Osteocyte (in vitro differentiated cells): ENCODE measurements at regions not wholly inside any gene's neighbourhood (a gene's known extent, or its start where the extent isn't known, plus 50 kb on each side); places are given as distances from the start of the nearest gene placed in this dataset.
"Not testable (repeated sequence)": the region's sequence is repeated elsewhere in the genome, so short reads cannot be mapped to it uniquely, and the experiment has no call there.

ENCODE experiments used
- DNase-seq: peaks from one replicate; pipeline ENCODE4 v3.0.0; 2021; ENCODE audit warnings: mixed read lengths; ENCODE audit not compliant: unreplicated experiment; ENCODE audit errors: extremely low spot score
- H3K27ac Mint-ChIP-seq: one replicate; pipeline ENCODE4 v1.8.0; 2021; ENCODE audit warnings: mild to moderate bottlenecking, mixed read lengths; ENCODE audit not compliant: unreplicated experiment
- H3K27me3 Mint-ChIP-seq: one replicate; pipeline ENCODE4 v1.8.0; 2021; ENCODE audit warnings: mixed read lengths; ENCODE audit not compliant: unreplicated experiment
- H3K36me3 Mint-ChIP-seq: one replicate; pipeline ENCODE4 v1.8.0; 2021; ENCODE audit warnings: mixed read lengths; ENCODE audit not compliant: unreplicated experiment
- H3K4me1 Mint-ChIP-seq: one replicate; pipeline ENCODE4 v1.8.0; 2021; ENCODE audit warnings: mixed read lengths; ENCODE audit not compliant: unreplicated experiment
- H3K4me3 Mint-ChIP-seq: one replicate; pipeline ENCODE4 v1.8.0; 2021; ENCODE audit warnings: mild to moderate bottlenecking, moderate library complexity, mixed read lengths; ENCODE audit not compliant: unreplicated experiment
- H3K9me3 Mint-ChIP-seq: one replicate; pipeline ENCODE4 v1.8.0; 2021; ENCODE audit warnings: mixed read lengths; ENCODE audit not compliant: unreplicated experiment
- TF ChIP-seq, protein P1 (sequence below): fragments of 200-600 bp; sonication (generic); IDR thresholded peaks from 2 replicates; pipeline ENCODE4 v1.5.0; 2021; ENCODE audit warnings: antibody characterized with exemption, mild to moderate bottlenecking, moderate library complexity

DNA sequence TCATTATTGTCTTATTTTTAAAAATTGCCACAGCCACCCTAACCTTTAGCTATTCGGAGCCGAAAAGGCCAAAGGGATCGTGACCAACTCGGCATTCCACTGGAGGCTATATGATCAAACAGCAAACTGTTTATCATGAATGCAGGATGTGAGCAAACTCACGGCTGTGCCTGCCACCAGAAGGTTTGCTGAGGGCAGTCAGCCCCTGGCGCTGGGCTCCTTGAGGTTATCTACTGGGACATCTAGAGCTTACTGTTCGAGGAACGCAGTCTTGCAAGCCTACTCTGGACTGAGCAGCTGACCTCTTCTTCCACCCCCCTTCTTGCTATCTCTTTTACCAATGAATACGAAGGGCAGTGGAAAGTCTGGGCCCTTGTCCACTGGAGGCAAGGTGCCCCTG, 231.5 kb upstream of the TARS1 start:
- no peaks in the 10 kb centered on the region for H3K9me3 Mint-ChIP-seq
- DNase-seq: no peak
- no peaks in the 10 kb centered on the region for H3K27me3 Mint-ChIP-seq
- no peak overlapping the region for H3K4me3 Mint-ChIP-seq
- no peak overlapping the region for H3K27ac Mint-ChIP-seq
- TF ChIP-seq, protein P1, sequence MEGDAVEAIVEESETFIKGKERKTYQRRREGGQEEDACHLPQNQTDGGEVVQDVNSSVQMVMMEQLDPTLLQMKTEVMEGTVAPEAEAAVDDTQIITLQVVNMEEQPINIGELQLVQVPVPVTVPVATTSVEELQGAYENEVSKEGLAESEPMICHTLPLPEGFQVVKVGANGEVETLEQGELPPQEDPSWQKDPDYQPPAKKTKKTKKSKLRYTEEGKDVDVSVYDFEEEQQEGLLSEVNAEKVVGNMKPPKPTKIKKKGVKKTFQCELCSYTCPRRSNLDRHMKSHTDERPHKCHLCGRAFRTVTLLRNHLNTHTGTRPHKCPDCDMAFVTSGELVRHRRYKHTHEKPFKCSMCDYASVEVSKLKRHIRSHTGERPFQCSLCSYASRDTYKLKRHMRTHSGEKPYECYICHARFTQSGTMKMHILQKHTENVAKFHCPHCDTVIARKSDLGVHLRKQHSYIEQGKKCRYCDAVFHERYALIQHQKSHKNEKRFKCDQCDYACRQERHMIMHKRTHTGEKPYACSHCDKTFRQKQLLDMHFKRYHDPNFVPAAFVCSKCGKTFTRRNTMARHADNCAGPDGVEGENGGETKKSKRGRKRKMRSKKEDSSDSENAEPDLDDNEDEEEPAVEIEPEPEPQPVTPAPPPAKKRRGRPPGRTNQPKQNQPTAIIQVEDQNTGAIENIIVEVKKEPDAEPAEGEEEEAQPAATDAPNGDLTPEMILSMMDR: no peak
- H3K4me1 Mint-ChIP-seq: peaks cover 19% of the 10 kb centered on the region
- no peaks in the 10 kb centered on the region for H3K36me3 Mint-ChIP-seq

DNA sequence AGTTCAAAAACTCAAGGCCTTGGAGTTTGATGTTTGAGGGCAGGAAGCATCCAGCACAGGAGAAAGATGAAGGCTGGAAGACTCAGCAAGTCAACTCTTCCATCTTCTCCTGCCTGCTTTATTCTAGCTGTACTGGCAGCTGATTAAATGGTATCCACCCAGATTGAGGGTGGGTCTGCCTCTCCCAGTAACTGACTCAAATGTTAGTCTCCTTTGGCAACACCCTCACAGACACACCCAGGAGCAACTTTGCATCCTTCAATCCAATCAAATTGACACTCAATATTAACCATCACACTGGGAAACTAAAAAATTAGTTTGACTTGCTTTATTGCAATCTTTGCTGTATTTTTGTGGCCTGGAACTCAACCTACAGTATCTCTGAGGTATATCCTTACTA, 230.5 kb upstream of the TARS1 start:
- DNase-seq, H3K27me3 Mint-ChIP-seq, H3K4me3 Mint-ChIP-seq, H3K9me3 Mint-ChIP-seq, H3K36me3 Mint-ChIP-seq, H3K27ac Mint-ChIP-seq: not testable (repeated sequence)
- H3K4me1 Mint-ChIP-seq: peaks cover 19% of the 10 kb centered on the region

DNA sequence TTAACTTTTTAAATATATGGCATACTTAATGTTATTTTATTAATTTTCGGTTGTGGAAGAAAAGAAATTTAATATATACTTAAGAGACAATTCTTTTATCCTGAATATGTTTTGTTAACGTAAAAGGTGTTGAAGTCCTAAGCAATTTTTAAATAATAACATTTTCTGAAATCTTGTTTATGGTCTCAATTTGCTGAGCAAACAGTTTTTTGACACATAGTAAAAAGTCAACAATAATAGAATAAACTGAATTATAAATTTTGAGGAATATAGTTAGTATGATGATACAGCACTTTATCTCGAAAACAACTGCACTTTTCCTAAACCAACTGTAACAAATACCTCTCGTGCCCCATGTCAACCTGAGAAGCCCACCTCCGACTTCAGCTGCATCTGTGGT, 229.8 kb upstream of the TARS1 start:
- H3K27ac Mint-ChIP-seq: no peak overlapping the region

DNA sequence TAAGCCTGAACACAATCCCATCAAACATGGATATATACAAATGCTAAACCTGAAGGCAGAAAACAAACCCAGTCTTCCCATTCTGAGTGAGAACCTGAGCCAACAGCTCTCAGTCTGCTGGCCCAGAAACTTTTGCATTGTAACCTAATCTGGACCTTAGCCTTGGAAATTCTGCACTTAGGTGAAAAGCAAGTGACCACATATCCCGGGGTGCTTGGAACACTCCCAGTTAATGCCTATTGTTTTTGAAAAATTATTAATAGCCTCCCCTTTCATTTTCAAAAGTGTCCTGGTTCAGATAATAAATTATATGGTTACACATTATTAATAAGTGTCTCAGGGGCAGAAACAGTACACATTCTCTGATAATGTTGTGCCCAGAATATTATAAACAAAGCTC, 228.3 kb upstream of the TARS1 start:
- no peak for DNase-seq
- Mint-ChIP-seq H3K36me3 (no peaks in the 10 kb centered on the region), H3K9me3 (no peaks in the 10 kb centered on the region), H3K27ac (no peak overlapping the region), H3K4me3 (no peak overlapping the region), H3K27me3 (no peaks in the 10 kb centered on the region), H3K4me1 (peaks cover 10% of the 10 kb centered on the region)
- TF ChIP-seq, protein P1: no peak

More for the DNA sequence above, 229.8 kb upstream of the TARS1 start:
- H3K36me3 Mint-ChIP-seq: no peaks in the 10 kb centered on the region
- no peaks in the 10 kb centered on the region for H3K9me3 Mint-ChIP-seq
- no peak for DNase-seq
- H3K27me3 Mint-ChIP-seq: no peaks in the 10 kb centered on the region
- TF ChIP-seq, protein P1: no peak
- peaks cover 14% of the 10 kb centered on the region for H3K4me1 Mint-ChIP-seq
- H3K4me3 Mint-ChIP-seq: no peak overlapping the region

DNA sequence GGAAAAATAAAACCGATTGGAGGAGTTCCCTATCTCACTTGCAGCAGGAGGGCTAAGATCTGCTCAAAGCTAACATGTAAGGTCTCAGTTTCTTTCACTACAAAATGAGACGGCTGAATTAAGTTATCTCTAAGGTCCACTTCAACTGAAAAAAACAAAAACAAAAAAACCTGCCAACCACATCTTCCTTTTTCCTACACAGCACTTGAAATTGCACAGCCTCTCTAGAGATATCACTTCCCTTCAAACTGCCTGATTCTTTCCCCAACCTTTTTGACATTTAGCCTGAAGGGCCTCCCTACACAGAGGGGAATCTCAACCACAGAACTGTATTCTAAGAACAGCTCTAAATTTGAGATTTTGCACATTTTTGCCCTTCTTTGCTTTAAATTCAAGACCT, 227.9 kb upstream of the TARS1 start:
- Mint-ChIP-seq H3K27me3 (no peaks in the 10 kb centered on the region), H3K4me1 (peaks cover 10% of the 10 kb centered on the region)

More for the DNA sequence above, 227.9 kb upstream of the TARS1 start:
- no peak overlapping the region for H3K4me3 Mint-ChIP-seq
- H3K27ac Mint-ChIP-seq: no peak overlapping the region
- TF ChIP-seq, protein P1: no peak
- DNase-seq: no peak
- H3K36me3 Mint-ChIP-seq: no peaks in the 10 kb centered on the region
- no peaks in the 10 kb centered on the region for H3K9me3 Mint-ChIP-seq
